NCI-H1417 treated with DMSO at 0.1 percent for 48 hours (cell line): ENCODE measurements at regions not wholly inside any gene's neighbourhood (a gene's known extent, or its start where the extent isn't known, plus 50 kb on each side); places are given as distances from the start of the nearest gene placed in this dataset.

Source experiments
- DNase-seq: peaks from one replicate; lab custom pipeline; 2025; lab: John Stamatoyannopoulos, UW

DNA sequence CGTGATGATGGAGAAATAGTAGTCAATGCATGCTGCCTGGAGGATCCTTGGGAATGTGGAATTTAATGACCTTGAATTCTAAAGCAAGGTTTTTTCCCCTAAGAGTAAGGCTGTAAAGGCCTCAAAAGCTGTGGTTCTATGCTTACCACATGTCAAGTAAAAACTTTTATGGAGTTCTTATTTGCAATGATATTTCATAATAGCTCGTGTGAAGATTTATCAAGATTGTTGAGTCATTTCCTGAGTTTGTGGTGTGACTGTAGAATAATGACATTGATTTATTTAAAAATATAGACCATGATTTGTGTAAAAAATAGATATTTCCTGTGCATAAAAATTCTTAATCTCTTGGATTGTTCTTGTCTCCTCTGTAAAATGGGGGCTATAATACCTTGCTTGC lies 67.5 kb upstream of the SORCS1 start:
- DNase-seq: no peak

DNA sequence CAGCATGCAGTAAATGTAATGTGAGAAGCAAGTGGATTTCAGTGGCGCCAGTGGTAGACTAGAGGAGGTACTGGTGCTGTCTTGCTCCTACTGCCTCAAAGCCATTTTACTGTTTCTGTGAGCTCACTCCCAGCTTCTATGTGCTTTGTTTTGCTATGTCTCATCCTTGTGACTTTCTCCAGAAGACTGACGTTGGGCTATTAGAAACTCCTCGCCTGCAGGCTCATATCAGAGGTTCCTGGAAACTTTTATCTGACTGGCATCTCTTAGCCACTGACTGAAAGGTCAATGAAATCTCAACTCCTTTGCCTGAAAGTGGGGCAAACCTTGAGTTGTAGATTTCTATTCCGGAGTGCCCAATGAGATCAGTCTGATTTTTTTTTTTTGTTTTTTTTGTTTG lies 66.4 kb upstream of the SORCS1 start:
- DNase-seq: no peak

DNA sequence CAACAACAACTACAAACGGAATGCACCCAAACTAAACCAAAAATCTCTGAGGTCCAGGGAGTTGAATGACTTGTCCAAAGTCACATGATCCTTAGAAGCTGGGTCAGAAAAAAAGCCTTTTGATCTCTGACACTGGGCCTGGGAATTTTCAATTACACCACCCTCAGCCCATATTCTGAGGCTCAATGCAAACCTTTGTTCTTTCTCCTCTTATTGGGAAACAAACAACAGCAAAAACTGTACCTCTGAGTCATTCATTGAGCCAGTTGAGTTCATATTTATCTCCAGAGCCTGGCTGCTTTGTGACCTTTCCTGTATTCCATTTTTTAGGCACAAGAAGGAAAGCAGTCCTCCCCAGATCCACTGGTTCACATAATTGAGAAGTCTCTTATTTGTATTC lies 51.2 kb upstream of the SORCS1 start:
- DNase-seq: no peak
